Endodermal cell (in vitro differentiated cells): ENCODE measurements at regions not wholly inside any gene's neighbourhood (a gene's known extent, or its start where the extent isn't known, plus 50 kb on each side); places are given as distances from the start of the nearest gene placed in this dataset.

ENCODE experiments used
- DNase-seq: peaks from one replicate; pipeline ENCODE4 v3.0.0-alpha.2; 2017
- H3K27ac ChIP-seq: 2 replicates; pipeline ENCODE4 v1.5.1; 2013; ENCODE audit warnings: mild to moderate bottlenecking, low read depth, low read length, moderate library complexity
- H3K27me3 ChIP-seq: 2 replicates; pipeline ENCODE4 v1.6.1; 2013; ENCODE audit warnings: mild to moderate bottlenecking, low read length, moderate library complexity; ENCODE audit not compliant: insufficient read depth, control insufficient read depth, poor library complexity, severe bottlenecking
- H3K36me3 ChIP-seq: 2 replicates; pipeline ENCODE4 v1.7.0; 2013; ENCODE audit warnings: mild to moderate bottlenecking, low read length, moderate library complexity; ENCODE audit not compliant: control insufficient read depth, insufficient read depth
- H3K4me1 ChIP-seq: one replicate; pipeline ENCODE4 v1.7.0; 2013; ENCODE audit warnings: low read length; ENCODE audit not compliant: control insufficient read depth, insufficient read depth
- H3K4me3 ChIP-seq: 2 replicates; pipeline ENCODE4 v1.5.1; 2013; ENCODE audit warnings: mild to moderate bottlenecking, low read length, moderate library complexity
- H3K9ac ChIP-seq: 2 replicates; pipeline ENCODE4 v1.6.1; 2013; ENCODE audit warnings: mild to moderate bottlenecking, low read length, moderate library complexity; ENCODE audit not compliant: poor library complexity, severe bottlenecking; ENCODE audit errors: extremely low read depth
- H3K9me3 ChIP-seq: 2 replicates; pipeline ENCODE4 v1.6.1; 2013; ENCODE audit warnings: mild to moderate bottlenecking, low read length, moderate library complexity; ENCODE audit not compliant: control insufficient read depth
- H3K27ac Mint-ChIP-seq: 2 replicates; pipeline ENCODE4 v1.8.0; 2020; ENCODE audit warnings: mixed read lengths
- H3K27me3 Mint-ChIP-seq: 2 replicates; pipeline ENCODE4 v1.8.0; 2021; ENCODE audit warnings: mild to moderate bottlenecking, mixed read lengths; ENCODE audit not compliant: insufficient read depth
- H3K36me3 Mint-ChIP-seq: 2 replicates; pipeline ENCODE4 v1.8.0; 2020; ENCODE audit warnings: low read depth, mixed read lengths
- H3K4me1 Mint-ChIP-seq: 2 replicates; pipeline ENCODE4 v1.8.0; 2020; ENCODE audit warnings: mixed read lengths
- H3K4me3 Mint-ChIP-seq: 2 replicates; pipeline ENCODE4 v1.8.0; 2020; ENCODE audit warnings: mild to moderate bottlenecking, moderate library complexity, mixed read lengths
- H3K9me3 Mint-ChIP-seq: 2 replicates; pipeline ENCODE4 v1.8.0; 2020; ENCODE audit warnings: mild to moderate bottlenecking, mixed read lengths
- WGBS, 2 experiments: methylation state at CpG; one replicate each; pipeline versions ENCODE4 v1.1.5 to v1.1.7; 2013; ENCODE audit warnings: missing lambda C conversion rate in 2 of 2, mixed read lengths in 1 of 2; ENCODE audit not compliant: insufficient coverage in 1 of 2, insufficient read length in 1 of 2; 5-methylcytosine and 5-hydroxymethylcytosine counted together
- TF ChIP-seq, protein P1 (sequence below): fragments of 200-600 bp; sonication (generic); conservative IDR thresholded peaks from 2 replicates; pipeline ENCODE4 v1.5.0; 2021; ENCODE audit warnings: antibody characterized with exemption, mild to moderate bottlenecking

DNA sequence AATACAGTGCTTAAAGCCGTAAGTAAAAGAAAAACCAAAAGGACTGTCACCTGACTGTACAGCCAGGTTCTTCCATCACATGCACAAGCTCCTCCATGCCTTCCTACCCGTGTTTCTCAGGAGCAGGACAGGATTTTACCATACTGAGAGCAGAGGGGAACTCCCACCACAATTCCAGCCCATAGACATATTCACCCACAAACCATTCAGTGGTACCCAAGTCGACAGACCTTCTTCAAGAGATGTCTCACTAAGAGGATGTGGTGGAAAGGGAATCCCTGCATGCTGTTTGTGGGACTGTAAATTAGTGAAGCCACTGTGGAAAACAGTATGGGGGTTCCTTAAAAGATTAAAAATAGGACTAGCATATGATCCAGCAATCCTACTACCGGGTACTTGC lies 66.9 kb upstream of the DOCK9 start:
- H3K9me3 Mint-ChIP-seq, result no peaks in the 10 kb centered on the region
- H3K36me3 Mint-ChIP-seq, result no peaks in the 10 kb centered on the region
- no peaks in the 10 kb centered on the region for H3K4me1 ChIP-seq

DNA sequence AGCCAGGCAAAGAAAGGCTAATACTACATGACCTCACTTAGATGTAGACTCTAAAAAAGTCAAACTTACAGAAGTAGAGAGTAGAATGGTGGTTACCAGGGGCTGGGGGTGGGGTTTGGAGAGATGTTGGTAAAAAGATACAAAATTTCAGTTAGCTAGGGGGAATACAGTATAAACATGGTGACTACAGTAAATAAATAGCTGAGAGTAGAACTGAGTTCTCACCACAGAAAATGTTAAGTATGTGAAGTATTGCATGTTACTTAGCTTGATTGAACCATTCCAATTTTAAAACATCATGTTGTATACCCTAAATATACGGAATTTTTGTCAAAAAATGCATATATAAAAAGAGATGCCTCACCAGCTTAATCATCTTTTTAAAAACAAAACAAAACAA lies 67.5 kb upstream of the DOCK9 start:
- Mint-ChIP-seq H3K36me3 (no peaks in the 10 kb centered on the region), H3K27me3 (peaks cover 1% of the 10 kb centered on the region), H3K9me3 (no peaks in the 10 kb centered on the region), H3K4me3 (no peak overlapping the region), H3K4me1 (peaks cover 4% of the 10 kb centered on the region), H3K27ac (no peak overlapping the region)
- Histone ChIP-seq H3K36me3 (no peaks in the 10 kb centered on the region), H3K27ac (no peak overlapping the region), H3K4me3 (no peak overlapping the region), H3K9me3 (no peaks in the 10 kb centered on the region), H3K4me1 (no peaks in the 10 kb centered on the region), H3K9ac (no peak overlapping the region), H3K27me3 (no peaks in the 10 kb centered on the region)
- 78 to 83% methylated on average over 1 of the region's 1 CpG for WGBS, 2 experiments
- DNase-seq, result no peak
- TF ChIP-seq, protein P1, sequence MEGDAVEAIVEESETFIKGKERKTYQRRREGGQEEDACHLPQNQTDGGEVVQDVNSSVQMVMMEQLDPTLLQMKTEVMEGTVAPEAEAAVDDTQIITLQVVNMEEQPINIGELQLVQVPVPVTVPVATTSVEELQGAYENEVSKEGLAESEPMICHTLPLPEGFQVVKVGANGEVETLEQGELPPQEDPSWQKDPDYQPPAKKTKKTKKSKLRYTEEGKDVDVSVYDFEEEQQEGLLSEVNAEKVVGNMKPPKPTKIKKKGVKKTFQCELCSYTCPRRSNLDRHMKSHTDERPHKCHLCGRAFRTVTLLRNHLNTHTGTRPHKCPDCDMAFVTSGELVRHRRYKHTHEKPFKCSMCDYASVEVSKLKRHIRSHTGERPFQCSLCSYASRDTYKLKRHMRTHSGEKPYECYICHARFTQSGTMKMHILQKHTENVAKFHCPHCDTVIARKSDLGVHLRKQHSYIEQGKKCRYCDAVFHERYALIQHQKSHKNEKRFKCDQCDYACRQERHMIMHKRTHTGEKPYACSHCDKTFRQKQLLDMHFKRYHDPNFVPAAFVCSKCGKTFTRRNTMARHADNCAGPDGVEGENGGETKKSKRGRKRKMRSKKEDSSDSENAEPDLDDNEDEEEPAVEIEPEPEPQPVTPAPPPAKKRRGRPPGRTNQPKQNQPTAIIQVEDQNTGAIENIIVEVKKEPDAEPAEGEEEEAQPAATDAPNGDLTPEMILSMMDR, result no peak

More for the DNA sequence above, 66.9 kb upstream of the DOCK9 start:
- H3K9me3 ChIP-seq, result no peaks in the 10 kb centered on the region
- Mint-ChIP-seq H3K27me3 (peaks cover 1% of the 10 kb centered on the region), H3K4me3 (no peak overlapping the region), H3K27ac (no peak overlapping the region), H3K4me1 (peaks cover 4% of the 10 kb centered on the region)
- no peak overlapping the region for H3K9ac ChIP-seq
- TF ChIP-seq, protein P1, result no peak
- no peak overlapping the region for H3K4me3 ChIP-seq
- H3K27ac ChIP-seq, result no peak overlapping the region
- no peaks in the 10 kb centered on the region for H3K27me3 ChIP-seq
- DNase-seq, result no peak
- H3K36me3 ChIP-seq, result no peaks in the 10 kb centered on the region
- 71 to 75% methylated on average over 2 to 4 of the region's 4 CpGs for WGBS, 2 experiments

DNA sequence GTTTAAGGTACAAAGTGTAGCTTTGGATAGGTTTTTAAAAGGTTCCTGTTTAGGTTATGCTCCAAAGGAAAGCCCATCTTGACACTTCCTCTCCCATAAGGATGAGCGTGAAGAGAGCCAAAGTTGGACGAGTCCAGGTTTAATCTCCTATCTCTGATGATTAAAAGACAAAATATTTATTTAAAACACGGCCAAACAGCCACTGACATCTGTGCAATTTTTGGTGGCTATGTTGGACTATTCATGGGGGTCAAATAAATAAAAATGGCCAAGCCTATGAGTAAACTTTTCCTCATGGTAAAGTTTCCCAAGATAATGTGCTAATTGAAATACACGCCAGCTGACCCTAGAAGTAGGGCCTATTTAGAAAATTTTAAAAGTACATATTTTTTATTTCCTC lies 69.0 kb upstream of the DOCK9 start:
- Mint-ChIP-seq H3K27me3 (peaks cover 1% of the 10 kb centered on the region), H3K36me3 (no peaks in the 10 kb centered on the region), H3K27ac (no peak overlapping the region), H3K9me3 (no peaks in the 10 kb centered on the region), H3K4me1 (peaks cover 4% of the 10 kb centered on the region), H3K4me3 (no peak overlapping the region)
- H3K9me3 ChIP-seq, result no peaks in the 10 kb centered on the region
- H3K4me3 ChIP-seq, result no peak overlapping the region
- no peak overlapping the region for H3K9ac ChIP-seq
- WGBS, 2 experiments, result 72 to 90% methylated on average over 3 to 4 of the region's 4 CpGs
- H3K4me1 ChIP-seq, result no peaks in the 10 kb centered on the region
- H3K36me3 ChIP-seq, result no peaks in the 10 kb centered on the region
- no peak overlapping the region for H3K27ac ChIP-seq
- DNase-seq, result no peak
- TF ChIP-seq, protein P1, result no peak
- H3K27me3 ChIP-seq, result no peaks in the 10 kb centered on the region
